ENCODE measurements at regions not wholly inside any gene's neighbourhood (a gene's known extent, or its start where the extent isn't known, plus 50 kb on each side); places are given as distances from the start of the nearest gene placed in this dataset.

- TF ChIP-seq CTCF (IDR thresholded peaks at IDR 0.05; ENCODE audit: low read depth, low read length, poor library complexity, severe bottlenecking) (no peak), EZH2phosphoT487 (IDR thresholded peaks at IDR 0.05; ENCODE audit: borderline replicate concordance, low read length) (no peak)
These were observed 226.5 kb downstream of the GATA3 start for GRCh38 chr10:8280946-8281345.

All from DOHH2 (cell line).